HG03039 (cell line): ENCODE measurements at regions not wholly inside any gene's neighbourhood (a gene's known extent, or its start where the extent isn't known, plus 50 kb on each side); places are given as distances from the start of the nearest gene placed in this dataset.
"Not testable (repeated sequence)": the region's sequence is repeated elsewhere in the genome, so short reads cannot be mapped to it uniquely, and the experiment has no call there.

Source experiments
- ATAC-seq: cut with Tn5 transposase; IDR thresholded peaks from one replicate; pipeline ENCODE4 v1.9.1; 2021; ENCODE audit warnings: mild to moderate bottlenecking, moderate library complexity; ENCODE audit not compliant: unreplicated experiment

GRCh38 chr7:142507066-142507465 is 242.2 kb upstream of the PRSS1 start:
- not testable (repeated sequence) for ATAC-seq

DNA sequence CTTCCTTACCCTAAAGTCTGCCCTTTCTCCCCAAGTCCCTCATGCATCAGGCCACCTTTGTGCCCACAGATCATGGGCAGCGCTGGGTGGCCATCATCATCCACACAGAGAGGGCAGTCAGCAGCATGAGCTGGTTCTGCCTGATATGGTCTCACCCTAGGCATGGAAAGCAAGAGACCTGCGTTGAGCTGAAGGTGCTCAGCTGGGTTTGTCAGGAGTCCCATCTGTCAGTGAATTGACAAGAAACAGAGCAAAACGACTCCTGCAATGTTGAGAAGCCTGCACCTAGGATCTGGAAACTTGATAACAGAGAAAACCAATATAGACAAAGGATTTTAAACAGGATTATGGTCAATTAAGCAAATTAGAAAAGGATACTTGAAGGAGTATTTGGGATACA is 242.7 kb upstream of the PRSS1 start:
- no peak for ATAC-seq

GRCh38 chr7:142503949-142504348 is 245.3 kb upstream of the PRSS1 start:
- ATAC-seq, result not testable (repeated sequence)

- ATAC-seq, result no peak
These were observed 245.2 kb upstream of the PRSS58 start for GRCh38 chr7:142503036-142503435.

DNA sequence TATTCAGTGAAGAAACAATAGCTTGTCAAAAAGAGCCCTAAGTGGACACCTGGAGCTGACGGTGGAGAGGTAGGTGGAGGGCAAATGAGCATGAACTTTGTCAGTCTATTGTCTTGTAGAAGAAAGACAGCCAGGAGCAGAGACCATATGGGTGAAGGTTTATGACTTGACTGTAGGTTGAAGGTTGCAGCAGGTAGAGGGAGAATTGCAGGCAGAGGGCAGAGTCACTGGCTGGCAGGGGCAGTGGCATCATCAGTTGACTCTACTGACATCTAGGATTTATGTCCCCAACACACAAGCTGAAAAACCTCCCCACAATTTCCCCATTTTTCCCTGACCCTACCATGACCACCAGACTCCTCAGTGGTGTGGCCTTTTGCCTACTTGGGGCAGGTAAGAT is 243.6 kb upstream of the PRSS58 start:
- ATAC-seq, result no peak

DNA sequence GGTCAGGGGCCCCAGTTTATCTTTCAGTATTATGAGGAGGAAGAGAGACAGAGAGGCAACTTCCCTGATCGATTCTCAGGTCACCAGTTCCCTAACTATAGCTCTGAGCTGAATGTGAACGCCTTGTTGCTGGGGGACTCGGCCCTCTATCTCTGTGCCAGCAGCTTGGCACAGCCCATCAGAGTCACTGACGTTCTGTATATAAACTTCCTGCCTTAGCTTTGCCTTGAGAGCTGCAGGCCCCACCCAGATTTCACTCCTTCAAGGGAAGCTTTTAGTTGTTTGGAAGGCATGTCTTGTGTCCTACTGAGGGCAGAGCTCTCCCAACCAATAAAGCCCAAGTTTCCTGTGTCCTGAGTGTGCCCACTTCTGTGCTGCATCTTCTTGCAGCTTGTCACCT is 242.5 kb upstream of the PRSS58 start:
- ATAC-seq, result no peak

GRCh38 chr7:142499635-142500034 is 241.8 kb upstream of the PRSS58 start:
- no peak for ATAC-seq

DNA sequence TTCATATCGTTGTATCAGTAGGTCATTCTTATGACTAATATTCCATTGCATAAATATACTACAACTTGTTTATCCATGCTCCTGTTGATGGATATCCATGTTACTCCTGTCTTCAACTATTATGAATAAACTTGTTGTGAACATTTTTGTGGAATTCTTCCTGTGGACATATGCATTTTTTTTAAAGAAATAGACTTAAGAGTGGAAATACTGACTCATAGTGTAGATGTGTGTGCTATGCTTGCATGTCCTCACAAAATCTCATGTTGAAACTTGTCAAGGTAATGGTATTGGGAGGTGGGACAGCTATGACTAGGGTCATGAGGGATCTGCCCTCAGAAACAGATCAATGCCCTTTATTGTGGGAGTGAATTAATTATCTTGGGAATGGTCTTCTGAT is 240.5 kb upstream of the PRSS58 start:
- ATAC-seq, result no peak

DNA sequence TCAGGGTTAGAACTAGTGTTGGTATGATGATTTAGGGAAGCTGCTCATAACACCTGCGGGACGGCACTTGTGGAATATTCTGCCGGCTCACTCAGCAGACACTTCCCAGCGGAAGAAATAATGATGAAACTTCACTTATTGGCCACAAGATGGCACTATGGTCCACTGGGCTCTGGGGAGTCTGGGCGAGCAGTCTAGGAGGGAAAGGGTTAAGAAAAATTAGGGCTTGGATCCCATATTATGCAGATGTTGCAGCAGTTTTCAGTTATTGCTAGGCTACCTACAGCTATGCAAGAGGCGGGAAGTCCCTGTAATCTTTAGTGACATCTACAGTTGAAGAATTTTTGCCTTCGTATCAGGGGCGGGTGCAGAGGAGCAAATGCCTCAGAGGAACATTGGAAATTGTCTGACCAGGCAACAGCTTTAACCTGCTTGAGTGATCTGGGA is 238.7 kb upstream of the PRSS58 start:
- no peak for ATAC-seq

GRCh38 chr7:142495879-142496278 is 238.0 kb upstream of the PRSS58 start:
- not testable (repeated sequence) for ATAC-seq

DNA sequence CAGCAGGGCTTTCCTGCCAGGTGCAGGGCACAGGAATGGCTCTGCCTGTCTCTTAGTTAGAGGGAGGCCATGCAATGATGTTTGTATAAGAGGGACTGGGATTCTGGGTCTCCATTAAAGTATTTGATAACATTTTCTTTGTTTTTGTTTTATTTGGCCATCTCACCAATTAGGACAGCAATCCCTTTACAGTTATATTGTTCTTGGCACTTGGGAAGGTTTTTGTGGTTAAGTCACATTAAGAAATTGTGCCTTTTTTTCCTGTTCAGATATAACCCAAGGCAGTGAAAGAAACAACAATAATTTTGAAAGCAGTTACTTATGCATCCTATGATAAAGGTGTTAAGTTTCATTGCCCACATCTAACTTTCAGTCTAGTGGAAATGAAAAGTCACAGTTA is 237.4 kb upstream of the PRSS58 start:
- not testable (repeated sequence) for ATAC-seq

- ATAC-seq, result no peak
These were observed 236.2 kb upstream of the PRSS58 start for GRCh38 chr7:142494021-142494420.

DNA sequence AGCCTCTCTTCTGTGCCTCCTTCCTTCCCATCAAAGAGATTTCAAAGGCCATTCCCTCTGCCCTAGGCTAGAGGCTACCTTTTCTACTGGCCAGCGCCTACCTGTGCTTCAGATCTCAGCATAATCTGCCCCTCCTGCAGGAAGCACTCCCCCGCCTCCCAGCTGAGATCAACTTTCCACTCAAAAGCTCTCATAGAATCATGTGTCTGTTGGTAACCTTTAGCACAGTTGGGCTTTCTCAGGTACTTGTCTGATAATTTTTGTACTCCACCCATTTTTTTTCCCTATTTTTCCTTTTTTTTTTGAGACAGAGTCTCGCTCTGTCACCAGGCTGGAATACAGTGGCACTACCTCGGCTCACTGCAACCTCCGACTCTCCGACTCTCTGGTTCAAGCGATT is 231.0 kb upstream of the PRSS58 start:
- ATAC-seq, result no peak

DNA sequence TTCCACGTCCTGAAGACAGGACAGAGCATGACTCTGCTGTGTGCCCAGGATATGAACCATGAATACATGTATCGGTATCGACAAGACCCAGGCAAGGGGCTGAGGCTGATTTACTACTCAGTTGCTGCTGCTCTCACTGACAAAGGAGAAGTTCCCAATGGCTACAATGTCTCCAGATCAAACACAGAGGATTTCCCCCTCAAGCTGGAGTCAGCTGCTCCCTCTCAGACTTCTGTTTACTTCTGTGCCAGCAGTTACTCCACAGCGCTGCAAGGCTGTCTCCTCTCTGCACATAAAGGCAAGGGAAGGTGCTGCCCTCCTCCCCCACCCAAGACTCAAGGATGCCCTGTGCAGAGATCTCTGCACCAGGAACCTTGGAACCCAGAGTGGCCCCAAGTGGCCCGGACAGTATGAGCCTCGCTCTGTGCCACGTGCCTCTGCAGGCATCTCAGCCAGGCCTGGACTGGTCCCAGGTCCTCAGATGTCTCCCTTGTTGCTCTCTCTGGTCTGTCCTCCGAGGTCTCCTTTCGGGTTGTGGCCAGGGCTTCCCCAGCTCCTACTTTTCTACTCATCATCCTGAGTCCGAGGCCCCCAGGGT is 230.3 kb upstream of the PRSS58 start:
- no peak for ATAC-seq

GRCh38 chr7:142487565-142487964 is 229.7 kb upstream of the PRSS58 start:
- ATAC-seq, result not testable (repeated sequence)

DNA sequence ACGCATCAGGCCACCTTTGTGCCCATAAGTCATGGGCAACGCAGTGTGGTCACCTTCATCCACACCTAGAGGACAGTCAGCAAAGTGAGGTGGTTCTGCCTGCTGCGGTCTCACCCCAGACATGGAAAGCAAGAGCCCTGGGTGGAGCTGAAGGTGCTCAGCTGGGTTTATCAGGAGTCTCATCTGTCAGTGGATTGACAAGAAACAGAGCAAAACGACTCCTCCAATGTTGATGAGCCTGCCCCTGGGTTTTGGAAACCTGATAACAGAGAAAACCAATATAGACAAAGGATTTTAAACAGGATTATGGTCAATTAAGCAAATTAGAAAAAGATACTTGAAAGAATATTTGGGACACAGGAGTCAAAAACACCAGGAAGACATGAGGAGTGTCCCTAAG is 229.3 kb upstream of the PRSS58 start:
- no peak for ATAC-seq

GRCh38 chr7:142485617-142486226 is 227.9 kb upstream of the PRSS58 start:
- no peak for ATAC-seq

DNA sequence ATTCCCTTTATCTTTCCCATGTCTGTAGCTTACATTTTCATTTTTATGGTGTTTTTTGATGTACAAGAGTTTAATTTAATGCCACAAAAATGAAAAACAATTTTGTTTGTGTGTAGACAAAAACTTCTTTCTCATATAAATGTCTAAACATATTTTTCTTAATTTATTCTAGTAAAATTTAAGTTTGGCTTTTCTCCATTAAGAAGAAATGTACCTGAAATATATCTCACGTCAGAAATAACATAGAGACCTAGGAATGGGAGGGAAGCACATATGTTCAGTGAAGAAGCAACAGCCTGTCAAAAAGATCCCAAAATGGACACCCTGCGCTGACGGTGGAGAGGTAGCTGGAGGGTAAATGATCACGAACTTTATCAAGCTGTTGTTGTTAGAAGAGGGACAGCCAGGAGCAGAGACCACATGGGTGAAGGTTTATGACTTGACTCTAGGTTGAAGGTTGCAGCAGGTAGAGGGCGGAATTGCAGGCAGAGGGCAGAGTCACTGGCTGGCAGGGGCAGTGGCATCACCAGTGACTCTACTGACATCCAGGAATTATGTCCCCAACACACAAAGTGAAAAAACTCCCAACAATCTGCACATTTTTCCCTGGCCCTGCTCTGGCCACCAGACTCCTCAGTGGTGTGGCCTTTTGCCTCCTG is 225.9 kb upstream of the PRSS58 start:
- no peak for ATAC-seq

- ATAC-seq, result peak; percentile 48
These were observed 225.2 kb upstream of the PRSS58 start for GRCh38 chr7:142482891-142483658.

DNA sequence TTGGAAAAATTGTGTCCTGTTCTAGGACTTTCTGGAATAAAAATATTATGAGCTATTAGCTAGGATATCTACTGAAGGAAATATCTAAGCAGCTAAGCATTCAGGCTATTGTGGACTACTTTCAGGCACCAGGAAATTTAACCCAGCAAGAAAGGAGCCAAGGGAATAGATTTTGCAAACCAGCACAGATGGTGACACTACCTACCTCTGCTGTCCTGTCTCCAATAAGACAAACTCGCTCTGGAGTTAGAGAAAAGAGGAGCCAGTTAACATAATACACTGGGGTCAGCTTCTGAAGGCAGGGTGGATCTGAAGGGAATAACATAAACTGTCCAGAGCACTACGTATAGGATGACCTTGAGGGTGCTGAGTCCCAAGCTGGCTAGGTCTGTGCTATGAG is 223.7 kb upstream of the PRSS58 start:
- ATAC-seq, result no peak

DNA sequence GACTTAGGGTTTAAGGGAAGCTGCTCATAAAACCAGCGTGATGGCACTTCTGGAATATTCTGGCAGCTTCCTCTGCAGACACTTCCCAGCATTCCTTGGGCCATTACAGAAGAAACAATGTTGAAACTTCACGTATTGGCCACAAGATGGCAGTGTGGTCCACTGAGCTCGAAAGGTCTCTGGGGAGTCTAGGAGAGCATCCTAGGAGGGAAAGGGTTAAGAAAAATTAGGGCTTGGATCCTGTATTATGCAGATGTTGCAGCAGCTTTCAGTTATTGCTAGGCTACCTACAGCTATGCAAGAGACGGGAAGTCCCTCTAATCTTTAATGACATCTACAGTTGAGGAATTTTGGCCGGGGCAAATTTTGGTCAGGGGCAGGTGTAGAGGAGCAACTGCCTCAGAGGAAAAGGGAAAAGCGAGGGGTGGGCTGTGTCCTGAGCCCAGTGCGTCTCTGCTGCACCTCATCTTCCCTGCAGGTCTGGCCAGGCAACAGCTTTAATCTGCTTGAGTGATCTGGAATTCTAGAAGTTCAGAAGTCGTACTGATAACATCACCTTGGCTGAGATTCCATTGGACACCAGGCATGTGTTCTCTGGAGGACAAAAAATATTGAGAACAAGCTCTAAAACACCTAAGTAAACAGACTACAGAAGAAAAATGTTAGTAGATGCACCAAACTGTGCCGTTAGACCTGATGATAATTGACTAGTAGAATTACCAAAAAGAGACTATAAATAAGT is 220.8 kb upstream of the PRSS58 start:
- peak; percentile 73 for ATAC-seq
